A549 (cell line): ENCODE measurements at regions not wholly inside any gene's neighbourhood (a gene's known extent, or its start where the extent isn't known, plus 50 kb on each side); places are given as distances from the start of the nearest gene placed in this dataset.

Source experiments
- ATAC-seq, 2 experiments: fragments of 200-7000 bp in 1 of 2; fragments of >200 bp in 1 of 2; cut with Nextera tagmentation in 1 of 2; cut with Tn5 transposase in 1 of 2; 3 replicates each; pipeline versions ENCODE4 v1.8.0 to v1.9.1; 2018 to 2020; ENCODE audit warnings: mild to moderate bottlenecking in 1 of 2, moderate library complexity in 1 of 2
- CTCF ChIA-PET: fragments of 300-600 bp; sonication (Branson Sonifier 250); formaldehyde crosslinking; extraction: SDS; loops from one replicate; lab custom pipeline; 2021; ENCODE audit warnings: antibody characterized with exemption, inconsistent platforms; lab: Yijun Ruan, JAX
- POLR2A ChIA-PET: fragments of 350-600 bp; formaldehyde crosslinking; extraction: SDS; loops from one replicate; lab custom pipeline; 2021; ENCODE audit warnings: antibody characterized with exemption, inconsistent platforms; lab: Yijun Ruan, JAX
- DNase-seq, 2 experiments: peaks; one replicate each; pipeline versions ENCODE4 v3.0.0 to v3.0.0-alpha.2; 2011 to 2016; ENCODE audit warnings: low read depth in 1 of 2, low spot score in 1 of 2
- FAIRE-seq: peaks from 2 replicates; lab custom pipeline; 2011; peaks lifted over from hg19 to GRCh38; lab: Jason Lieb, UNC
- H3K27ac ChIP-seq, 2 experiments: fragments of >200 bp; sonication (Bioruptor Twin); formaldehyde crosslinking; 3 replicates each; pipeline ENCODE4 v1.5.1; 2016 to 2017
- H3K4me1 ChIP-seq: fragments of >200 bp; sonication (Bioruptor Twin); formaldehyde crosslinking; 3 replicates; pipeline ENCODE4 v1.6.1; 2016
- H3K4me2 ChIP-seq: fragments of >200 bp; sonication (Bioruptor Twin); formaldehyde crosslinking; 3 replicates; pipeline ENCODE4 v1.6.1; 2016
- H3K4me3 ChIP-seq: fragments of >200 bp; sonication (Bioruptor Twin); formaldehyde crosslinking; 3 replicates; pipeline ENCODE4 v1.5.1; 2016
- H3K9me3 ChIP-seq: fragments of >200 bp; sonication (Bioruptor Twin); formaldehyde crosslinking; 3 replicates; pipeline ENCODE4 v1.6.1; 2016
- ATOH8 ChIP-seq: fragments of 250-450 bp; sonication (Bioruptor Pico); IDR thresholded peaks from 2 replicates; pipeline ENCODE4 v1.5.0; 2020; ENCODE audit warnings: low read depth, mild to moderate bottlenecking, moderate library complexity
- CBX2 ChIP-seq: fragments of 200-600 bp; sonication (generic); IDR thresholded peaks from 2 replicates; pipeline ENCODE4 v1.6.1; 2016; ENCODE audit warnings: low read depth, mild to moderate bottlenecking, borderline replicate concordance
- CBX8 ChIP-seq: fragments of 200-600 bp; sonication (generic); IDR thresholded peaks from 2 replicates; pipeline ENCODE4 v1.6.1; 2016
- CEBPB ChIP-seq, 2 experiments: fragments of >200 bp in 1 of 2; sonication (Bioruptor Twin) in 1 of 2; formaldehyde crosslinking in 1 of 2; IDR thresholded peaks; 2 replicates each; pipeline ENCODE4 v1.6.1; 2012 to 2016
- CTCF ChIP-seq: fragments of >200 bp; sonication (Bioruptor Twin); formaldehyde crosslinking; IDR thresholded peaks from 3 replicates; pipeline ENCODE4 v1.5.1; 2016
- FOSB ChIP-seq: fragments of 250-450 bp; sonication (Bioruptor Pico); IDR thresholded peaks from 2 replicates; pipeline ENCODE4 v1.5.0; 2020; ENCODE audit warnings: mild to moderate bottlenecking, moderate library complexity
- FOSL2 ChIP-seq, 2 experiments: fragments of 450-650 bp in 1 of 2; fragments of >200 bp in 1 of 2; sonication (Bioruptor Twin) in 1 of 2; formaldehyde crosslinking; IDR thresholded peaks; 2 replicates each; pipeline versions ENCODE4 v1.5.0 to v1.6.1; 2016 to 2020; ENCODE audit warnings: mild to moderate bottlenecking in 1 of 2, moderate library complexity in 1 of 2
- FOXS1 ChIP-seq: fragments of 250-450 bp; sonication (Bioruptor Pico); IDR thresholded peaks from 2 replicates; pipeline ENCODE4 v1.5.0; 2020; ENCODE audit warnings: mild to moderate bottlenecking, moderate library complexity
- GATA3 ChIP-seq: IDR thresholded peaks from 2 replicates; pipeline ENCODE4 v1.6.1; 2012; ENCODE audit warnings: borderline replicate concordance
- HES2 ChIP-seq: fragments of >200 bp; sonication (Bioruptor Twin); formaldehyde crosslinking; IDR thresholded peaks from 2 replicates; pipeline ENCODE4 v1.6.1; 2016
- HOXB13 ChIP-seq: fragments of 250-450 bp; sonication (Bioruptor Pico); IDR thresholded peaks from 2 replicates; pipeline ENCODE4 v1.5.0; 2020; ENCODE audit warnings: low read depth, mild to moderate bottlenecking, moderate library complexity
- JUN ChIP-seq, 2 experiments: fragments of >200 bp; sonication (Bioruptor Twin); formaldehyde crosslinking; IDR thresholded peaks; 2 replicates in 1 of 2; 3 replicates in 1 of 2; pipeline ENCODE4 v1.6.1; 2016 to 2017
- JUNB ChIP-seq: fragments of >200 bp; sonication (Bioruptor Twin); formaldehyde crosslinking; IDR thresholded peaks from 2 replicates; pipeline ENCODE4 v1.6.1; 2016
- KDM1A ChIP-seq: fragments of 200-600 bp; sonication (generic); IDR thresholded peaks from 2 replicates; pipeline ENCODE4 v1.6.1; 2016; ENCODE audit warnings: low read depth, mild to moderate bottlenecking
- RARB ChIP-seq: fragments of 250-450 bp; sonication (Bioruptor Pico); IDR thresholded peaks from 2 replicates; pipeline ENCODE4 v1.8.0; 2021; ENCODE audit warnings: mild to moderate bottlenecking, moderate library complexity
- REST ChIP-seq: fragments of 200-600 bp; sonication (generic); IDR thresholded peaks from 2 replicates; pipeline ENCODE4 v1.6.1; 2016; ENCODE audit warnings: antibody characterized with exemption, mild to moderate bottlenecking, moderate library complexity
- SREBF2 ChIP-seq: fragments of 450-650 bp; IDR thresholded peaks from 2 replicates; pipeline ENCODE4 v1.6.1; 2014; ENCODE audit warnings: mild to moderate bottlenecking, moderate library complexity
- TP53 ChIP-seq: fragments of 250-450 bp; sonication (Bioruptor Pico); IDR thresholded peaks from 2 replicates; pipeline ENCODE4 v1.5.0; 2021; ENCODE audit warnings: mild to moderate bottlenecking, moderate library complexity
- ZNF302 ChIP-seq: fragments of 250-450 bp; sonication (Bioruptor Pico); IDR thresholded peaks from 2 replicates; pipeline ENCODE4 v1.9.0; 2021; ENCODE audit warnings: inconsistent platforms, mild to moderate bottlenecking, moderate library complexity
- WGBS: methylation state at CpG from one replicate; pipeline ENCODE4 v1.1.6; 2017; ENCODE audit errors: missing lambda C conversion rate; 5-methylcytosine and 5-hydroxymethylcytosine counted together

GRCh38 chr13:57832187-57832586 lies 200.6 kb downstream of the PCDH17 start:
- no peak for FAIRE-seq
- ChIA-PET POLR2A (no interaction called here), CTCF (no interaction called here)
- no peaks in the 10 kb centered on the region for H3K4me1 ChIP-seq
- no peaks in the 10 kb centered on the region for H3K9me3 ChIP-seq
- TF ChIP-seq HES2 (no peak), ATOH8 (CRISPR knock-in tag) (no peak), TP53 (CRISPR knock-in tag) (no peak), SREBF2 (no peak), JUN (IDR thresholded peaks at IDR 0.05) (no peak), CBX8 (no peak), FOSL2 (IDR thresholded peaks at IDR 0.05) (no peak), FOSL2 (CRISPR knock-in tag; IDR thresholded peaks at IDR 0.05) (no peak), HOXB13 (CRISPR knock-in tag) (no peak), ZNF302 (CRISPR knock-in tag) (no peak)
- H3K4me3 ChIP-seq = no peak overlapping the region
- ATAC-seq = no peak
- no peak for DNase-seq
- no peak overlapping the region for H3K27ac ChIP-seq
- no peak overlapping the region for H3K4me2 ChIP-seq
- WGBS = 19% methylated on average over 7 of the region's 8 CpGs

GRCh38 chr13:57837801-57838200 lies 206.3 kb downstream of the PCDH17 start:
- TF ChIP-seq CBX8 = no peak
- Histone ChIP-seq H3K4me1 (no peaks in the 10 kb centered on the region), H3K27ac (no peak overlapping the region), H3K4me2 (no peak overlapping the region), H3K9me3 (no peaks in the 10 kb centered on the region), H3K4me3 (no peak overlapping the region)
- DNase-seq (no peak), FAIRE-seq (no peak), ATAC-seq (no peak)
- POLR2A ChIA-PET = no interaction called here
- CTCF ChIA-PET = no interaction called here

GRCh38 chr13:57843521-57843920 lies 212.0 kb downstream of the PCDH17 start:
- H3K4me1 ChIP-seq = no peaks in the 10 kb centered on the region
- ChIA-PET POLR2A (no interaction called here), CTCF (no interaction called here)
- no peak for DNase-seq
- H3K4me3 ChIP-seq = no peak overlapping the region
- no peaks in the 10 kb centered on the region for H3K9me3 ChIP-seq
- 8% methylated on average over 1 of the region's 1 CpG for WGBS
- no peak overlapping the region for H3K27ac ChIP-seq
- H3K4me2 ChIP-seq = no peak overlapping the region
- TF ChIP-seq FOXS1 (CRISPR knock-in tag) (no peak), SREBF2 (no peak), KDM1A (no peak), CBX2 (no peak), FOSB (CRISPR knock-in tag) (no peak), RARB (CRISPR knock-in tag) (no peak), GATA3 (no peak), CTCF (no peak), REST (no peak), CEBPB (IDR thresholded peaks at IDR 0.05) (no peak), HOXB13 (CRISPR knock-in tag) (no peak), JUNB (no peak)
- FAIRE-seq = no peak
- ATAC-seq = no peak
